NCI-H128 (cell line): ENCODE measurements at regions not wholly inside any gene's neighbourhood (a gene's known extent, or its start where the extent isn't known, plus 50 kb on each side); places are given as distances from the start of the nearest gene placed in this dataset.

Source experiments
- DNase-seq: peaks from one replicate; lab custom pipeline; 2025; ENCODE audit not compliant: unreplicated experiment; lab: John Stamatoyannopoulos, UW

DNA sequence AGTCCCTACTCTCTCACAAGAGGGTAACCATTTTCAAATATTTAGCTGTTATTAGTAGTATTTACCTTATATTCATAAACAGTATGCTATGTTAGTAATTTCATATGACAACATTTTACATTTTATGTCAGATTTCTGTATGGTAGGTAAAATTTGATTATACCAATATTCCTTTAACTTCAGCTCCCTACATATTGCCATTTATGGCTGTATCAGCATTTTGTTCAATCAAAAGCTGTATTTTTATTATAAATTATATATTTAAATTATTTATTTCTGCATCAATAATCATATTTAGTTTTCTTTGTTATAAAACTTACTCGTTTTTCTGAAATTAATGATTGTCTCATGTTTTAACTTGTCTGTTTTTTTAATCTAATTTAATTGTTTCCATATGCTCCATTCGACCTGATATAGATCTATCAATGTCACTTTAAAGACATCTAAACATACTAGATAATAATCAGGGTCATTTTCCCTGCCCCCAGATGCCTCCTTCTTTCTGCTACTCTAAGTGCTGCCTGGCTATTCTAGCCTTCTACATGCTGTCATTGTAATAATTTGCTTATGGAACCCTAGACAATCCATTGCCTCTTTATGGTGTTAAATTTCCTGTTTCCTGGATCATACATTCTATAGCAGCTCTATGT, 1976.7 kb upstream of the ADGRL3 start:
- DNase-seq, result no peak

DNA sequence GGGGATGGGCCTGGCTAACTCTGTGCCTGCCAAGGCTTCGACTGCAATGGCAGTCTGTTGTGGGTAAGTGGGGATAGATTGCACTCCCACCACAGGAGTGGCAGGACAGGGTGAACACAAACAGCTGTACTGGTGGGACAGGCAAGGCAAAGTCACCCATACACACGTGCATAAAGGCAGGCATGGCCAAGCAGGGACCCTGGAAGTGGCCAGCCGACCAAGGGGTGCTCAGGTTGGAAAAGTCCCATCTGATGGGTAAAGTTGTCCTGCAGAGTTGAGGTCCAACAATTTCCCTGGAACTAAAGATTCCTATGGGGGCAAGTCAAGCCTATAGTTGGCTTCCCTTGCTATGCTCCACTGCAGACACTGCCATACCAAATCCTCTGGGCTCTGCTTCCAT, 1961.9 kb upstream of the ADGRL3 start:
- no peak for DNase-seq

- DNase-seq, result no peak
Measured at GRCh38 chr4:59240011-59240410, 1960.1 kb upstream of the ADGRL3 start.

GRCh38 chr4:59243038-59243437, 1957.1 kb upstream of the ADGRL3 start:
- DNase-seq, result no peak

GRCh38 chr4:59247032-59247431, 1953.1 kb upstream of the ADGRL3 start:
- DNase-seq, result no peak

- DNase-seq, result no peak
Measured at GRCh38 chr4:59248313-59248712, 1951.8 kb upstream of the ADGRL3 start.

DNA sequence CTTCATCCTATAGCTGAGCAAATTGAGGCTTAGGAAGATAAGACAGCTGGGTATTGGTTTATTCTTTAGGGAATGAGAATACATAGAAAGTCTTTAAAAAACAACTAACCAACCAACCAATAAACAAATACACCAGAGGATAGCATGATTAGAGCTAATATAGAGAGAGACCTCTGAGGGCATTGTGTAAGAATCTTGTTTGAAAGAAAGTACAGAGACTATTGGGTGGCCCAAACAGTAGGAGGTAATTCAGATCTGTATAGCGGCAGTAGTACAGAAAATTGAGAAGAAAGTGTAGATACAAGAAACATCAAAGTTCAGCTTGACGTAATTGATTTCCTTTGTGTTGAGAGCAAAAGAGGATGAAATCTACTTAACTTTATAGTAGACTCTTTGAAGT, 1951.0 kb upstream of the ADGRL3 start:
- no peak for DNase-seq

DNA sequence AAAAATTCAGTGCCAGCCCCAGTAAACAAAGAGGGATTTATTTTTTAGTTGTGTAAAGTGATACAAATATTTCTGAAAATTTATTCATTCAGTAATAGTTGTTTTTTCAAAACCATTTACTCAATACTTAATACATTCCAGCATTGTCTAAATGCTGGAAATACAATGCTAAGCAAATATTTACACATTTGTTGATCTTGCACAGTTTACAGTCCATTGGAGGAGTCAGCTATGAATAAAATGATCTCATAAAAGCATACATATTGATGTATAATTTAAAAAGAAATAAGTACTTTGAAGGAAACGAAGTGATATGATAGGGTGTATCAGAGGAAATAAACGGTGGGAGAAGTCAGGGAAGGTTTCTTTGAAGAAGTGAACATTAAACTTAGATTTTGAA, 1942.1 kb upstream of the ADGRL3 start:
- no peak for DNase-seq

- no peak for DNase-seq
Measured at GRCh38 chr4:59307609-59308008, 1892.5 kb upstream of the ADGRL3 start.

GRCh38 chr4:59314637-59315036, 1885.5 kb upstream of the ADGRL3 start:
- no peak for DNase-seq

DNA sequence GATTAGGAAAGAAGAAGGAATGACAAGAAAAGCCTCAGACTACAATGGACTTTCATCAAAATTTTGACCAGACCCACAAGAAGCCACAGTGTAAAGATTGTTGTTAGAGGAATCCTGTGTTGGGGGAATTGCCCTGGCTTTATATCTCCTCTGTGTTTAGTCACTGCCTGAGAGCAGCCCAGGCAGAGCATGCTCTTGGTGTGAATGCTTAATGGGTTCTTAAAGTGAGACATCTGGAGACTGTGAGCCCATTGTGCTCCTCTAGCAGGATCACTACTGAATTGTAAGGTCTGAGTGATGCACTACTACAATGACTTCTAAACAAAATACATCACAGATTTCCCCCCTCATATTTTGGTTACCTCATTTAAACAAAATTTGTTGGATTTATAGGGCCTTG, 1860.5 kb upstream of the ADGRL3 start:
- DNase-seq, result no peak

DNA sequence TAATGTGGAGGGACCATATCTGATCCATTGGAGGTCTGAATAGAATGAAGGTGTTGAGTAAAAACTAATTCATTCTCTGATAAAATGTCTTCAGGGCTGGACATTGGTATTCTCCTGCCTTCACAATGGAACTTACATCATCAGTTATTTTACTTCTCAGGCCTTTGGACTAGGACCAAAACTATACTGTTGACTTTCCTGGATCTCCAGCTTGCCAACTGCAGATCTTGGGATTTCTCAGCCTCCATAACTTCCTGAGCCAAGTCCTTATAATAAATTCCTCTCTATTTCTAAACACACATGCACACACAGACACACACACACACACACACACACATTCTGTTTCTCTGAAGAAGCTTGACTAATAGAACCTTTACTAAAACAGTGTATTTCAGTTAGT, 1858.6 kb upstream of the ADGRL3 start:
- DNase-seq, result no peak

DNA sequence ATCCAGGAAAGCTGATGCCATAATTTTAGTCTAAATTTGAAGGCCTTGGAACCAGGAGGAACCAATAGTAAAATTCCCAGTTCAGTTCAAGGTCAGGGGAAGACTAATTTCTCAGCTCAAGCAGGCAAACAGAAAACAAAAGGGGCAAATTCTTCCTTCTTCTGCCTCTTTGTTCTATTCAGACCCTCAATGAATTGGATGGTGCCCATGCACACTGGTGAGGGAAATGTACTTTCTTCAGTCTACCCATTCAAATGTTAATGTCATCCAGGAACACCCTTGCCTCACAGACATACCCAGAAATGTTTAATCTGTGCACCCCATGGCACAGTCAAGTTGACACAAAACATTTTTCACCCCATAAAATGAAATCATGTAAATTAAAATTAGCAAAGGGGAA, 1851.2 kb upstream of the ADGRL3 start:
- DNase-seq, result no peak

DNA sequence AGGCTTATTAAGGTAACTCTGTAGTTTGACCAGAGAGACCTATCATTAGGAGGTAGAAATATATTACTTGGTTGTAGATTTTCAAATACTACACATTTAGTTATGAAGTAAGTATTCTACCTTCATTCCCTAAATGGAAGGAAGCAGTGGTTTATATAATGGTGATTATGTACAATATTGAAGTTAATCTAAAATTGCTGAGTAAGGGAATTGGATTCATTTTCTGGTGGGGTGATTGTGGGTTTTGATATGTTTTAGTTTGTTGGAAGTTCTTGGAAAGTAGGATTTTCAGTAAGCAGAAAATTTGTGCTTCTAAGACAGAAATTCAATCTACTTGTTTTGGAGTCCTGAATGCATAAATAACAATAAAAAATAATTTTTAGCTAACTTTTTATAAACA, 1830.9 kb upstream of the ADGRL3 start:
- DNase-seq, result no peak

- no peak for DNase-seq
Measured at GRCh38 chr4:59374416-59374815, 1825.7 kb upstream of the ADGRL3 start.

- DNase-seq, result no peak
Measured at GRCh38 chr4:59380841-59381366, 1819.2 kb upstream of the ADGRL3 start.

- DNase-seq, result no peak
Measured at GRCh38 chr4:59381591-59381990, 1818.5 kb upstream of the ADGRL3 start.

DNA sequence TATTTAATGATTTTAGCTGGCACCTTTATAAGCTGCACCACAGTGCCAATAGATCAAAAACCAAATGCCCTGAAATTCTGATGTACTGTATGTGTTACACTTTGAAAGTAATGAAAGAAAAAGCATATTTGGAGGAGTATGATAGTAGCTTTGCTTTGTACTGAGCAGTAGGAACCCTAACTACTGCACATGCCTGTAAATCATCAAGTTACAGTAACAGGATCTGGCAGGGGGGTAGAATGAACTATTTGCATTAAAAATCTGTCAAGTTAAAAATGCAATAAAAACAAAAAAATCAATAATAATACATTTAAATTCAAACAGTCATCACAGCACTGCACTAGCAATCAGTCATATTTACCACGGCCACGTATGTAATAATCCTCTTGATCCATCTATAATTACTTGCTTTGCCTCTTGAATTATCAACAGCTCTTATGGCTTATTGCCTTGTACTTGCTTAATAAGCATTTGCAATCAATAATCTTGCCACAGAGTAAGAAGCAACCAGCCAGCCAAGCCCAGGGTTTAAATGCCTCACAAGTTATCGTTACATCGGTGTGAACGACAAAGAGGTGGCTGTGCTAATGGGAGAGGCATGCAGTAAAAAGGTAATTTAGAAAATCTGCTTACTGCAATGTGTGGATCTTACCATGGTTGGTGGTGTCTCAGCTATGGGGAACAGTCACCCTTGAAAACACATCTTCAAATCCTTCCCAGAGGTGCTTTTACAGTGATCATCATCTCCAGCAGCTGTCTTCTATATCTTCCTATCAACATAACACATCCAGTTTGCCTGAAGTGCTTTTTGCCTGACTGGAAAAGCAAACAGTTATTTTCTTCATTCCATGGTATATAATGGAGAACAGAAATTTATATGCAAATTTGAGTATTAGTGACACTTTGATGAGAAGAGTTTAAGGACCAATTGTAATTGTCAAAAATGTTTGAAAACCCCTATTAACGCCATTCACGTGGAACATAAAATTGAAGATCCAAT, 1812.1 kb upstream of the ADGRL3 start:
- DNase-seq, result no peak

DNA sequence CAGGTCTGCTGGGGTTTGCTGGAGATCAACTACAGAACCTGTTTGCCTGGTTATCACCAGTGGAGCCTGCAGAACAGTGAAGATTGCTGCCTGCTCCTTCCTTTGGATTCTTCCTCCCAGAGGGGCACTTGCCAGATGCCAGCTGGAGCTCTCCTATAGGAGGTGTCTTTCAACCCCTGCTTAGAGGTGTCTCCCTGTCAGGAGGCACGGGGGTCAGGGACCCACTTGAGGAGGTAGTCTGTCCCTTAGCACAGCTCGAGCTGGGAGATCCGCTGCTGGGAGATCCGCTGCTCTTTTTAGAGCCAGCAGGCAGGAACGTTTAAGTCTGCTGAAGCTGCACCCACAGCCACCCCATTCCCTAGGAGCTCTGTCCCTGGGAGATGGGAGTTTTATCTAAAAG, 1806.3 kb upstream of the ADGRL3 start:
- DNase-seq, result no peak

GRCh38 chr4:59400334-59400733, 1799.8 kb upstream of the ADGRL3 start:
- no peak for DNase-seq

DNA sequence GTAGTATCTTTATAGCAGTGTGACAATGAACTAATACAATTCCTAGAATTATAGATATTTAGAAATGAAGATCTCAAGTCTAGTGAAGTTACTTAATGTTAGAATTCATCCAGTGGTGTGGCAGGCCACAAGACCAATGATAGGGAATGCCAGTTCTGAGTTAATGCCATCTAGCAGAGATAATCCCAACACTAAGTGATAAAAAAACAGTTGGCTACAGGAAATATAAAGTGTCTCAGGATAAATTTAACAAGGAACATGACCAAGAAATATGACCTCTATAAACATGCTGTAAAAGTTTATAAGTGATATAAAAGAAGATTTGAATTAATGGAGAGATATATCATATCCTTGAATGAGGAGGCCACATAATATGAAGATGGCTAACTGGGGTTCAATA, 1790.5 kb upstream of the ADGRL3 start:
- DNase-seq, result no peak

DNA sequence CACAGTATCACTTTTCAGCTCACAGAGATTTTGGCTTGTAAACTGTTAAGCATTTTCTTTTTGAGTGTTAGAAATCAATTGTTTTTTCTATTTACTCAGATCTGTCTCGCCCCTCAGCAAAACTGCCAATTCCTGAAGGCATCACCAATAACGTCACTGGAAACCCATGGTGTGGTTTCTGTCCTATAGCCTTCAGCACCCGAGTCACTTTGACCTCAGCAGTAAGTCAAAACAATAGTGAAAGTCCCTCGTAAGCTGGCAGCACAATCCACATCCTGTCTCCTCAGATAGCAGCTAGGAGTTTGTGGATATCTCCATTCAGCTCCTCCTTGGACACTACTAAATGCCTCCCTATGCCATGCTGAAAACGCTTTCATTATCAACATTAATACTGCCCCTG, 1787.4 kb upstream of the ADGRL3 start:
- no peak for DNase-seq
